ENCODE measurements at regions not wholly inside any gene's neighbourhood (a gene's known extent, or its start where the extent isn't known, plus 50 kb on each side); places are given as distances from the start of the nearest gene placed in this dataset.

DNA sequence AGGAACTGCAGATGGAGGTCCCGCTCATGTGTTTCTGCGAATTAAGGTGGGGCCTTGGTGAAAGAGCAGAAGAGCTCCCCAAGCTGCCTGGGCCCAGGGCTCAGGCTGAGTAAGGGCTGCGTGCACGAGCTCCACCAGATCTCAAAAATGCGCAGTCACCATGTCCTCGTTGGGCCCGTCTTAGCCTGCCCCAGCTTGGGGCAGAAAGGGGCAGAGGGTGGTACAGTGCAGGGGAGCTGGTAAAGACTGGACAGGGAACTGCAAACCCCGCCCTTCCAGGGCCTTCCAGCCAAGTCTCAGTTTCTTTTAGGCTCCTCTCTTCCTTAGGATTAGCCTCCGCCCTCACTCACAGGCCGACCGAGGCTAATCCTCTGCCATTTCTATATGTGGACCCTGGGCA lies 101.6 kb downstream of the FOXF2 start:
- Histone ChIP-seq H3K27me3 (no peaks in the 10 kb centered on the region), H3K36me3 (ENCODE audit: low read depth, missing control alignments) (no peaks in the 10 kb centered on the region), H3K27ac (no peak overlapping the region), H3K4me3 (no peak overlapping the region), H3K9me3 (no peaks in the 10 kb centered on the region), H3K4me1 (no peaks in the 10 kb centered on the region)
- DNase-seq: no peak
- 93 to 97% methylated on average over 11 of the region's 11 CpGs for WGBS, 2 donors
- no peak for TF ChIP-seq POLR2A (IDR thresholded peaks at IDR 0.05)
- TF ChIP-seq, protein P1, sequence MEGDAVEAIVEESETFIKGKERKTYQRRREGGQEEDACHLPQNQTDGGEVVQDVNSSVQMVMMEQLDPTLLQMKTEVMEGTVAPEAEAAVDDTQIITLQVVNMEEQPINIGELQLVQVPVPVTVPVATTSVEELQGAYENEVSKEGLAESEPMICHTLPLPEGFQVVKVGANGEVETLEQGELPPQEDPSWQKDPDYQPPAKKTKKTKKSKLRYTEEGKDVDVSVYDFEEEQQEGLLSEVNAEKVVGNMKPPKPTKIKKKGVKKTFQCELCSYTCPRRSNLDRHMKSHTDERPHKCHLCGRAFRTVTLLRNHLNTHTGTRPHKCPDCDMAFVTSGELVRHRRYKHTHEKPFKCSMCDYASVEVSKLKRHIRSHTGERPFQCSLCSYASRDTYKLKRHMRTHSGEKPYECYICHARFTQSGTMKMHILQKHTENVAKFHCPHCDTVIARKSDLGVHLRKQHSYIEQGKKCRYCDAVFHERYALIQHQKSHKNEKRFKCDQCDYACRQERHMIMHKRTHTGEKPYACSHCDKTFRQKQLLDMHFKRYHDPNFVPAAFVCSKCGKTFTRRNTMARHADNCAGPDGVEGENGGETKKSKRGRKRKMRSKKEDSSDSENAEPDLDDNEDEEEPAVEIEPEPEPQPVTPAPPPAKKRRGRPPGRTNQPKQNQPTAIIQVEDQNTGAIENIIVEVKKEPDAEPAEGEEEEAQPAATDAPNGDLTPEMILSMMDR (IDR thresholded peaks at IDR 0.05): no peak
- intact Hi-C loops (cut with DNase I; ENCODE audit: low total_unique reads): no loop called here

DNA sequence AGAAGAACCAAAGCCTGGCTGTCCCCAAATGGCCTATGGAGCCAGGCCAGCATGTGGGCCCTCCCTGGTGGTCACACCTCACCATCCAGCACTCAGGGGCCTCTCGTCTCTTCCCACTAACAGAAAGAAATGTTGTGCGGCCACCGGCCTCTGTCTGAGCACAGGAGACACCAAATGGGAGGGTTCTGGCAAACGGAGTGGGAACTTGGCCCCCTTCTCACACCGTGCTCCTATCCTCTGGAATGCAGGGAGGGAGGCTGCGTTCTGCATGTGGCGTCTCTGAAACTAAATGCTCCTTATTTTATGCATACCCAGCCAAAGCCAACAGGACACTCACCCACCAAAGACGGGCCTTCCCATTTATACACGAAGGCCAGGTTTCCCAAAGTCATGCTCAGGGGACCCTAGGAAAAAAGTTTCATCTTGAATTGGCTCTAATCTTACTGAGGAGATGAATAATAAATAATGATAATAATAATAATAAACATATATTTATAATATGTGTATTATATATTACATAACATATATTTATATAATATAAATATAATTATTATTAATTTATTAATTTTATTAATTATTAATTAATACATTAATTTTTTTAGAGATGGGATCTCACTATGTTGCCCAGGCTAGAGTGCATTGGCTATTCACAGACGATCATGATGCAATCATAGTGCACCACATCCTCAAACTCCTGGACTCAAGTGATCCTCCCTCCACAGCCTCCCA lies 102.4 kb downstream of the FOXF2 start:
- H3K36me3 ChIP-seq (ENCODE audit: low read depth, missing control alignments): no peaks in the 10 kb centered on the region
- no peaks in the 10 kb centered on the region for H3K27me3 ChIP-seq
- TF ChIP-seq POLR2A (IDR thresholded peaks at IDR 0.05): no peak
- TF ChIP-seq, protein P1 (IDR thresholded peaks at IDR 0.05): no peak
- 56 to 63% methylated on average over 10 of the region's 10 CpGs for WGBS, 2 donors
- no peak for DNase-seq
- intact Hi-C loops (cut with DNase I; ENCODE audit: low total_unique reads): no loop called here
- no peaks in the 10 kb centered on the region for H3K9me3 ChIP-seq
- no peak overlapping the region for H3K27ac ChIP-seq
- no peaks in the 10 kb centered on the region for H3K4me1 ChIP-seq
- no peak overlapping the region for H3K4me3 ChIP-seq

DNA sequence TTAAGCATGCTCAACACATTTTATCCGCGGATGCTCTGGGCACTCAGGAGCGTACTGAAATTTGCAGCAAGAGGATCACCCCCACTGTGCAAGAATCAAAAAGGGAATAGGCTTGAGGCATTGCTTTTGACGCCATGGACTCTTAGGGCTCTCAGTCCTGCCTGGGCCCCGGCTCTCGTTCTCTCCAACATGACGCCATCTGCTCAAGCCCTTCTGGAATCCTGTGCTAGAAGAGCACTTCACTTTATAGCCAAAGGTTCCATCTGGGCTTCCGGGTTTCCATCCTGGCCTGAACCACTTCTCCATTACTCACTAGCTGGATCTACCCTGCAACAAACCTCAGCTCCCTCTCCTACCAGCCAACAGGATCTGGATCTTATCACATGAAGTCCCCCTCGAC lies 105.3 kb downstream of the FOXF2 start:
- WGBS, 2 donors: 89 to 92% methylated on average over 9 of the region's 9 CpGs
- Histone ChIP-seq H3K4me3 (no peak overlapping the region), H3K4me1 (peaks cover 26% of the 10 kb centered on the region), H3K27ac (no peak overlapping the region), H3K9me3 (no peaks in the 10 kb centered on the region), H3K27me3 (no peaks in the 10 kb centered on the region), H3K36me3 (ENCODE audit: low read depth, missing control alignments) (no peaks in the 10 kb centered on the region)
- TF ChIP-seq, protein P1 (IDR thresholded peaks at IDR 0.05): no peak
- TF ChIP-seq POLR2A (IDR thresholded peaks at IDR 0.05): no peak
- DNase-seq: no peak
- intact Hi-C loops (cut with DNase I; ENCODE audit: low total_unique reads): no loop called here

DNA sequence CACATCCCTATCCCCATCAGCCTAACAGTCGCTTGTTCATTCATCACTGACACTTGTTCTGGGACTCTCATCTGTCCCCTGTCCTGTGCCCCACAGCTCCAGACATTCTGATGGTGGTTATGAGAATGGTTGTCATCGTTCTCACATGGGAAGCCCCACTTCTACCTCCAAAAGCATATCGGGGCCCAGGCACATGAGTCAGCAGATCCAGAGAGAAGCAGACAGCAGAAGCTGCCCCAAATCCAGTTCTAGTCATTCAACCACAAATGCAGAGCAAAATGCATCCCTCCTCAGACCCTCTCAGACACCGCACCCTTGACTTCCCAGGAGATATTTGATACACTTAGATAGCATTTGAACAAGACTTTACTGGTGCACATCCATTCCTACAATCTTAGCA lies 106.0 kb downstream of the FOXF2 start:
- Histone ChIP-seq H3K27ac (no peak overlapping the region), H3K27me3 (no peaks in the 10 kb centered on the region), H3K4me1 (peaks cover 31% of the 10 kb centered on the region), H3K36me3 (ENCODE audit: low read depth, missing control alignments) (no peaks in the 10 kb centered on the region), H3K4me3 (no peak overlapping the region), H3K9me3 (no peaks in the 10 kb centered on the region)
- DNase-seq: no peak
- intact Hi-C loops (cut with DNase I; ENCODE audit: low total_unique reads): no loop called here
- no peak for TF ChIP-seq POLR2A (IDR thresholded peaks at IDR 0.05)
- TF ChIP-seq, protein P1 (IDR thresholded peaks at IDR 0.05): no peak
- 90 to 94% methylated on average over 4 of the region's 4 CpGs for WGBS, 2 donors

DNA sequence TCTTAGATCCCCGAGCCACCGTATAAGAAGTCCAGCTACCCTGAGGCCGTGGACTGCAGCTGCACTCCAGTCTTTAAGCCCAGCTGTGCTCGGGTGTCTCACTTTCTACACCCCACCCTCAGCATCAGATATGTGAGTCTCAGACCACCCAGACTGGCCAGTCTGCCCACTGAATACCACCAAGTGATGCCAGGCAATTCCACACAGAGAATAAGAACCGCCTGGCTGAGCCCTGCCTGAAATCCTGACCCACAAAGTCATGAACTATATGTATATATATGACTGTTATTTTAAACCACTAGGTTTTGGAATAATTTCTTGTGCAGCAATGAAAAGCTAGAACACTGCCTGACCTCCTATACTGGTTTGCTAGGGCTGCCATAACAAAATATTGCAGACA lies 106.7 kb downstream of the FOXF2 start:
- peaks cover 31% of the 10 kb centered on the region for H3K4me1 ChIP-seq
- no peak overlapping the region for H3K4me3 ChIP-seq
- no peak overlapping the region for H3K27ac ChIP-seq
- H3K9me3 ChIP-seq: no peaks in the 10 kb centered on the region
- intact Hi-C loops (cut with DNase I; ENCODE audit: low total_unique reads): no loop called here
- no peaks in the 10 kb centered on the region for H3K27me3 ChIP-seq
- TF ChIP-seq, protein P1 (IDR thresholded peaks at IDR 0.05): no peak
- no peak for TF ChIP-seq POLR2A (IDR thresholded peaks at IDR 0.05)
- no peak for DNase-seq
- 92 to 99% methylated on average over 5 of the region's 5 CpGs for WGBS, 2 donors
- H3K36me3 ChIP-seq (ENCODE audit: low read depth, missing control alignments): no peaks in the 10 kb centered on the region

Data from testis (tissue), 2 donors.